ENCODE measurements at regions not wholly inside any gene's neighbourhood (a gene's known extent, or its start where the extent isn't known, plus 50 kb on each side); places are given as distances from the start of the nearest gene placed in this dataset.
"Not testable (repeated sequence)": the region's sequence is repeated elsewhere in the genome, so short reads cannot be mapped to it uniquely, and the experiment has no call there.

- H3K4me3 Mint-ChIP-seq; POLR2A ChIA-PET; DNase-seq; H3K27ac Mint-ChIP-seq; H3K9me3 Mint-ChIP-seq; H3K4me1 Mint-ChIP-seq; H3K36me3 Mint-ChIP-seq (ENCODE audit: low read depth); CTCF ChIA-PET; H3K27me3 Mint-ChIP-seq: not testable (repeated sequence)
Observed at GRCh38 chr13:18725242-18725822, 456.3 kb downstream of the TUBA3C start.

- ChIA-PET POLR2A (no interaction called here), CTCF (no interaction called here)
- no peak for DNase-seq
- Mint-ChIP-seq H3K9me3 (no peaks in the 10 kb centered on the region), H3K36me3 (ENCODE audit: low read depth) (no peaks in the 10 kb centered on the region), H3K27me3 (no peaks in the 10 kb centered on the region), H3K27ac (no peak overlapping the region), H3K4me1 (no peaks in the 10 kb centered on the region), H3K4me3 (no peak overlapping the region)
Observed at GRCh38 chr13:18714889-18715288, 466.7 kb downstream of the TUBA3C start.

GRCh38 chr13:18710673-18711072 is 471.0 kb downstream of the TUBA3C start:
- H3K4me1 Mint-ChIP-seq; DNase-seq; H3K27me3 Mint-ChIP-seq; H3K4me3 Mint-ChIP-seq; H3K36me3 Mint-ChIP-seq (ENCODE audit: low read depth); H3K9me3 Mint-ChIP-seq; H3K27ac Mint-ChIP-seq; POLR2A ChIA-PET; CTCF ChIA-PET: not testable (repeated sequence)

- POLR2A ChIA-PET; CTCF ChIA-PET; H3K4me3 Mint-ChIP-seq; H3K9me3 Mint-ChIP-seq; H3K36me3 Mint-ChIP-seq (ENCODE audit: low read depth); DNase-seq; H3K4me1 Mint-ChIP-seq; H3K27me3 Mint-ChIP-seq; H3K27ac Mint-ChIP-seq: not testable (repeated sequence)
Observed at GRCh38 chr13:18706538-18706937, 475.1 kb downstream of the TUBA3C start.

- H3K27me3 Mint-ChIP-seq; H3K36me3 Mint-ChIP-seq (ENCODE audit: low read depth); DNase-seq; H3K4me1 Mint-ChIP-seq; H3K9me3 Mint-ChIP-seq; H3K4me3 Mint-ChIP-seq; POLR2A ChIA-PET; H3K27ac Mint-ChIP-seq; CTCF ChIA-PET: not testable (repeated sequence)
Observed at GRCh38 chr13:18702464-18703247, 479.0 kb downstream of the TUBA3C start.

GRCh38 chr13:18698332-18698731 is 483.3 kb downstream of the TUBA3C start:
- H3K36me3 Mint-ChIP-seq (ENCODE audit: low read depth); CTCF ChIA-PET; DNase-seq; H3K4me1 Mint-ChIP-seq; H3K9me3 Mint-ChIP-seq; H3K4me3 Mint-ChIP-seq; H3K27ac Mint-ChIP-seq; POLR2A ChIA-PET; H3K27me3 Mint-ChIP-seq: not testable (repeated sequence)

- H3K9me3 Mint-ChIP-seq; H3K27ac Mint-ChIP-seq; CTCF ChIA-PET; H3K4me1 Mint-ChIP-seq; H3K4me3 Mint-ChIP-seq; H3K27me3 Mint-ChIP-seq; DNase-seq; H3K36me3 Mint-ChIP-seq (ENCODE audit: low read depth); POLR2A ChIA-PET: not testable (repeated sequence)
Observed at GRCh38 chr13:18697851-18698250, 483.8 kb downstream of the TUBA3C start.

- H3K36me3 Mint-ChIP-seq (ENCODE audit: low read depth); POLR2A ChIA-PET; H3K27me3 Mint-ChIP-seq; H3K4me1 Mint-ChIP-seq; H3K4me3 Mint-ChIP-seq; CTCF ChIA-PET; DNase-seq; H3K27ac Mint-ChIP-seq; H3K9me3 Mint-ChIP-seq: not testable (repeated sequence)
Observed at GRCh38 chr13:18697221-18697620, 484.4 kb downstream of the TUBA3C start.

GRCh38 chr13:18677403-18677802 is 504.2 kb downstream of the TUBA3C start:
- DNase-seq, H3K4me3 Mint-ChIP-seq: not testable (repeated sequence)

GRCh38 chr13:18675268-18675667 is 506.4 kb downstream of the TUBA3C start:
- H3K9me3 Mint-ChIP-seq; H3K36me3 Mint-ChIP-seq (ENCODE audit: low read depth); H3K4me3 Mint-ChIP-seq; H3K4me1 Mint-ChIP-seq; H3K27me3 Mint-ChIP-seq; CTCF ChIA-PET; H3K27ac Mint-ChIP-seq; DNase-seq; POLR2A ChIA-PET: not testable (repeated sequence)

More at GRCh38 chr13:18677403-18677802, 504.2 kb downstream of the TUBA3C start:
- H3K4me1 Mint-ChIP-seq; CTCF ChIA-PET; H3K9me3 Mint-ChIP-seq; H3K27me3 Mint-ChIP-seq; H3K36me3 Mint-ChIP-seq (ENCODE audit: low read depth); H3K27ac Mint-ChIP-seq; POLR2A ChIA-PET: not testable (repeated sequence)

GRCh38 chr13:18673794-18674193 is 507.8 kb downstream of the TUBA3C start:
- H3K27me3 Mint-ChIP-seq; CTCF ChIA-PET; H3K9me3 Mint-ChIP-seq; H3K4me3 Mint-ChIP-seq; DNase-seq; H3K36me3 Mint-ChIP-seq (ENCODE audit: low read depth); H3K4me1 Mint-ChIP-seq; H3K27ac Mint-ChIP-seq; POLR2A ChIA-PET: not testable (repeated sequence)

GRCh38 chr13:18666585-18666984 is 515.0 kb downstream of the TUBA3C start:
- CTCF ChIA-PET; POLR2A ChIA-PET; H3K27me3 Mint-ChIP-seq; H3K27ac Mint-ChIP-seq; H3K36me3 Mint-ChIP-seq (ENCODE audit: low read depth); H3K4me1 Mint-ChIP-seq; H3K9me3 Mint-ChIP-seq; DNase-seq; H3K4me3 Mint-ChIP-seq: not testable (repeated sequence)

GRCh38 chr13:18665716-18666115 is 515.9 kb downstream of the TUBA3C start:
- POLR2A ChIA-PET; DNase-seq; CTCF ChIA-PET; H3K27me3 Mint-ChIP-seq; H3K9me3 Mint-ChIP-seq; H3K4me3 Mint-ChIP-seq; H3K4me1 Mint-ChIP-seq; H3K27ac Mint-ChIP-seq; H3K36me3 Mint-ChIP-seq (ENCODE audit: low read depth): not testable (repeated sequence)

- POLR2A ChIA-PET; DNase-seq; H3K27ac Mint-ChIP-seq; H3K36me3 Mint-ChIP-seq (ENCODE audit: low read depth); H3K4me1 Mint-ChIP-seq; H3K4me3 Mint-ChIP-seq; H3K9me3 Mint-ChIP-seq; H3K27me3 Mint-ChIP-seq; CTCF ChIA-PET: not testable (repeated sequence)
Observed at GRCh38 chr13:18665124-18665523, 516.5 kb downstream of the TUBA3C start.

Measured in activated CD4-positive, alpha-beta T cell treated with anti-CD3 and anti-CD28 coated beads, Interleukin-2, amount 10 ng/mL, durations not matched to agents 7 days and 5 days (primary cell).